ENCODE measurements at regions not wholly inside any gene's neighbourhood (a gene's known extent, or its start where the extent isn't known, plus 50 kb on each side); places are given as distances from the start of the nearest gene placed in this dataset.

GRCh38 chr18:44502790-44503189 is 177.9 kb upstream of the SETBP1 start:
- TF ChIP-seq CTCF (IDR thresholded peaks at IDR 0.05) (no peak), POLR2A (IDR thresholded peaks at IDR 0.05) (no peak)

Measured in Peyer's patch (tissue), 4 donors.